ENCODE measurements at regions not wholly inside any gene's neighbourhood (a gene's known extent, or its start where the extent isn't known, plus 50 kb on each side); places are given as distances from the start of the nearest gene placed in this dataset.
"Not testable (repeated sequence)": the region's sequence is repeated elsewhere in the genome, so short reads cannot be mapped to it uniquely, and the experiment has no call there.

DNA sequence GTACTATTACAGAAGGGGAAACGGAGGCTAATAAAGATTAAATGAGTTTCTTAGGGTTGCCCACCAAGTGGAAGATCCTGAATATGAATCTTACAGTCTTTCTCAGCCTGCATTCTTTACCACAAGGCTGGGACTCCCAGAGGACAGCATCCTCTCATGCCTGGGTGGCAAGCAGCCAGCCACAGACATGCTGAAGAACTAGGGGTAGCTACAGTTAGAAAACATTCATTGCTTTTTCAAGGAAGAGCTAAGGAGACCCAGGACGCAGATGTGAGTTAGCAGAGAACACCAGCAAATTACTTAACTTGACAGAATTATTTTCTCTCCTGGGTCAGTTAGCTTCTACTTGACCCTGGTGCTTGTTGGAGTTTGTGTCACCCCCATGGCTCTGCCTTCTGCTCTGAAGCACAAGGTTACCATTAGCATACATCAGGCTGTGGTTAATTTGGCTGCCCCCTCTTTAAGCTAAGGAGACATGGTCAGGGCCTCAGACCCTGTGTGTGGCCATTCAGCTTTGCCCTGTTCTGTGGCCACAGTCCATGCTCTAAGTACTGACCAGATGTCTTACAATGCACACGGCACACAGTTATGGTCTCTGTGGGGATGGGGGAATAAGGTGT lies 132.3 kb upstream of the TNP1 start:
- no peaks in the 10 kb centered on the region for H3K9me3 ChIP-seq (ENCODE audit: control insufficient read depth, low read length)
- H3K9ac ChIP-seq (ENCODE audit: low read length) = no peak overlapping the region
- H3K27me3 ChIP-seq (replicated peaks; ENCODE audit: control insufficient read depth, insufficient read depth, low read length) = peaks cover 9% of the 10 kb centered on the region
- H3K36me3 ChIP-seq (ENCODE audit: control insufficient read depth, insufficient read depth, low read length, severe bottlenecking) = no peaks in the 10 kb centered on the region
- H3K4me3 ChIP-seq (ENCODE audit: low read length) = no peak overlapping the region
- peaks cover 30% of the 10 kb centered on the region for H3K4me1 ChIP-seq (ENCODE audit: control insufficient read depth, insufficient read depth, low read length)
- peak; percentile 24 for DNase-seq (ENCODE audit: low read depth)

DNA sequence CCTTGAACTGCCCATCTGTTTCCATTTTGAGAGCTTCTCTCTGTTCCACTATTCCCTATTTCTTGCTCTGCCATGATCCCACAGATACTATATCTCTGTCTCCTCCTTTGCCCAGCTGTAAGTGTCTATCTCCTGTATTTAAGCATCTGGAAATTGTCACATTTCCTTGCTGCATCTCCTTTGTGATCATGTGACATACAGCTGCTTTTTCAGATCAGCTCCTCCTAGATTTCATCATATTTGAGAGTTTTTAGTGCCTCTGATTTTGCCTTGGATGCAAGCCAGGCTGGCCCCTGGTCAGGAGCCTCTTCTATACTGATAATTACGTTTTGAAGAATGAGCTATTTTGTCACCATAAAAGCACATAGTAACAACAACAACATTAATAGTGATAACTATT lies 131.7 kb upstream of the TNP1 start:
- no peak overlapping the region for H3K4me3 ChIP-seq (ENCODE audit: low read length)
- no peaks in the 10 kb centered on the region for H3K36me3 ChIP-seq (ENCODE audit: control insufficient read depth, insufficient read depth, low read length, severe bottlenecking)
- peaks cover 9% of the 10 kb centered on the region for H3K27me3 ChIP-seq (replicated peaks; ENCODE audit: control insufficient read depth, insufficient read depth, low read length)
- H3K9me3 ChIP-seq (ENCODE audit: control insufficient read depth, low read length) = no peaks in the 10 kb centered on the region
- H3K9ac ChIP-seq (ENCODE audit: low read length) = no peak overlapping the region
- H3K4me1 ChIP-seq (ENCODE audit: control insufficient read depth, insufficient read depth, low read length) = peaks cover 36% of the 10 kb centered on the region
- DNase-seq (ENCODE audit: low read depth) = peak; percentile 72

DNA sequence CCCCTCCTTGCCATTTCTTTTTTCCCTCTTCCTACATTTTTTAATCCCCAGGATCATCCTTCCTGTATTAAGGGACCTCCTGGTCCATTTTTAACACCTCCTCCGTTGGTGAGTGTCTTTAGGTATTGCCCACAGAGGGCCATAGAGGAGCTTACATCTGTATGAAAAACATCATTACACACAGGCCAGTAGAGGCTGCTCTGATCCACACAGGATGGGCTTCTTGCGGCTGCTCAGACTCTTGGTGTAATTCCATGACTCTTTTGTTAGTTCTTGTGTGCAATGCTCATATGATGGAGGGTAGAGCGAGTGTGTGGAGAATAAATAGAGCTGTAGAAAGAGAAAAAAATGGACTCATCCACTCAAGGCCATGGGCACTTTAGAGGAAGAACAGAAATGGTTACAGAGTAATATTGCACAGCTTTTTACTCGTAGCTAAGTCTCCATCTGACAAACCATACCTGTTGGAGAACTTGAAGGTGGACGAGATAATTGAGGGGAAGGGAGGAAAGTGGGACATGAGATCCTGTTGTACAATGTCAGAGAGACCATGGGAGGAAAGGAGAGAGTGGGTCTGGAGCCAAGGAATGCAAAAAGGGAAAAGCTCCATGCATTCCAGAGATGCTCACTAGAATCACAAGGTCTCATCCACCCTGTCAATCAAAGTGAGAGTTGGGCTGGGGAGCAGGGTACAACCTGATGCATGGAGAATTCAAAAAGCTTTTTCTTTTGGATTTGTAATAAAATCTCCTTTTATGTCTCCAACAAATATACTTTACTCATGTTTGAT lies 129.7 kb upstream of the TNP1 start:
- H3K4me1 ChIP-seq (ENCODE audit: control insufficient read depth, insufficient read depth, low read length) = peaks cover 50% of the 10 kb centered on the region
- no peak overlapping the region for H3K4me3 ChIP-seq (ENCODE audit: low read length)
- no peaks in the 10 kb centered on the region for H3K9me3 ChIP-seq (ENCODE audit: control insufficient read depth, low read length)
- no peak for DNase-seq (ENCODE audit: low read depth)
- peaks cover 6% of the 10 kb centered on the region for H3K27me3 ChIP-seq (replicated peaks; ENCODE audit: control insufficient read depth, insufficient read depth, low read length)
- H3K9ac ChIP-seq (ENCODE audit: low read length) = no peak overlapping the region
- H3K36me3 ChIP-seq (ENCODE audit: control insufficient read depth, insufficient read depth, low read length, severe bottlenecking) = no peaks in the 10 kb centered on the region

DNA sequence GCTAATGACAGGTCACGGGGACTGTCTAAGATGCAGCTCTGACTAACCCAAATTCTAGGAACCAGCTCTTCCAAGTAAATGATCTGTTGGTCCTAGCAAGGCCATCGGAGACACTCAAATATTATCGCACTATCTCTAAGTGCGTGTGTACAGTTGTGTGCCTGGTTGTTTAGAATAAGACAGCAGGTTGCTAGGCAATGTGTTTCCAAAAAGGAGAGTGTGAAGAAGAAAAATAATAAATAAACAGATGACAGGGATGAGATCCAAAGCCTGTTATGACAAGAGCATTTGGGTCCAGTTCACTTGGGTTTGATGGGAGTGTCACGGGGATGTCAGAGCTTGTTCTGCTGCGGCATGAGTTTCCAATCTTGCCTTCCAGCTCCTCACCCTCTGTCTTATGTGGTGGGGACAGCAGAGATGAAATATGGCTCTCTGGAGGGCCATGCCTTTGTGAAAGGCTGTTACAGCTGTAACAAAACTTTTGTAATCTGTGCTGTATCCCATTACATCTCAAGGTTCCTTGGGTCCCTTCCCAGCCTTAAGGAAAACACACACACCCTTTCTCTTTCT lies 127.5 kb upstream of the TNP1 start:
- no peak overlapping the region for H3K4me3 ChIP-seq (ENCODE audit: low read length)

DNA sequence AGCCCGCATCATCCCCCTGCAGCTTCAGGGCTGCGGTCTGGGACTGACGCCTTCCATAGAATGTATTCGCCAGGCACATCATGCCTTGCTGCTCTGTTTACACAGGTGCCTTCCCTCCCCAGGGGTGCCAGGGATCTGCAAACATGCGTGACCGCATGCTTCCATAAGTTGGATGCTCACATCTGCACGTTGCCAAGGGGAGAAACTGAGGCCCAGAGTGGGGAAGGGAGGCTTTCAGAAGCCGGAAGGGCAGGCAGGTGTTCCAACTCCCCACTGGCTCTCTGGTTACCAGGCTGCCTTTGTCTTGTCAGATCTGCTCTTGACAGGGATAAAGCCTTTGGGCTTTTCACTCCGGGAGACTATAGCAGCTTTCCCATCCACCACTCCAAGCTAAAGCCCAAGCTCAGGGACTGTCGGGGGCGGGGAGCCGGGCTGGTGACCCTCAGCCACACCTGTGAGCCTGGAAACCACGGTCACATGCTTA lies 125.8 kb upstream of the TNP1 start:
- H3K9ac ChIP-seq (ENCODE audit: low read length) = no peak overlapping the region
- H3K4me1 ChIP-seq (ENCODE audit: control insufficient read depth, insufficient read depth, low read length) = peaks cover 36% of the 10 kb centered on the region
- H3K36me3 ChIP-seq (ENCODE audit: control insufficient read depth, insufficient read depth, low read length, severe bottlenecking) = no peaks in the 10 kb centered on the region
- H3K9me3 ChIP-seq (ENCODE audit: control insufficient read depth, low read length) = no peaks in the 10 kb centered on the region
- no peak for DNase-seq (ENCODE audit: low read depth)
- H3K27me3 ChIP-seq (replicated peaks; ENCODE audit: control insufficient read depth, insufficient read depth, low read length) = peaks cover 3% of the 10 kb centered on the region
- H3K4me3 ChIP-seq (ENCODE audit: low read length) = no peak overlapping the region

More for the DNA sequence above, 127.5 kb upstream of the TNP1 start:
- Histone ChIP-seq H3K4me1 (ENCODE audit: control insufficient read depth, insufficient read depth, low read length) (peaks cover 50% of the 10 kb centered on the region), H3K9ac (ENCODE audit: low read length) (no peak overlapping the region), H3K9me3 (ENCODE audit: control insufficient read depth, low read length) (no peaks in the 10 kb centered on the region), H3K36me3 (ENCODE audit: control insufficient read depth, insufficient read depth, low read length, severe bottlenecking) (no peaks in the 10 kb centered on the region), H3K27me3 (replicated peaks; ENCODE audit: control insufficient read depth, insufficient read depth, low read length) (peaks cover 4% of the 10 kb centered on the region)
- DNase-seq (ENCODE audit: low read depth) = peak; percentile 7

DNA sequence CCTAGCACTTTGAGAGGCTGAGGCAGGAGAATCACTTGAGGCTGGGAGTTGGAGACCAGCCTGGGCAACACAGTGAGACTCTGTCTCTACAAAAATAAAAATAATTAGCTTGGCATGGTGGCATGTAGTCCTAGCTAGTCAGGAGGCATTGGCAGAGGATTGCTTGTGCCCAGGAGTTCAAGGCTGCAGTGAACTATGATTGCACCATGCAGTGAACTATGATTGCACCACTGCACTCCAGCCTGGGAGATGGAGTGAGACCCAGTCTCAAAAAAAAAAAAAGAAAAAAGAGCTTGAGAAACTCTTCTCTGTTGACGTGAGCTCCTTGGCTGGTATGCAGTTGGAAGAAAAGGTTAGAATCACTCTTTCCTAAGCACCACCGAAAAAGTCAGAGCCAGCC lies 125.1 kb upstream of the TNP1 start:
- Histone ChIP-seq H3K4me1 (ENCODE audit: control insufficient read depth, insufficient read depth, low read length) (peaks cover 36% of the 10 kb centered on the region), H3K27me3 (replicated peaks; ENCODE audit: control insufficient read depth, insufficient read depth, low read length) (no peaks in the 10 kb centered on the region), H3K9ac (ENCODE audit: low read length) (no peak overlapping the region), H3K4me3 (ENCODE audit: low read length) (no peak overlapping the region), H3K36me3 (ENCODE audit: control insufficient read depth, insufficient read depth, low read length, severe bottlenecking) (no peaks in the 10 kb centered on the region), H3K9me3 (ENCODE audit: control insufficient read depth, low read length) (no peaks in the 10 kb centered on the region)
- DNase-seq (ENCODE audit: low read depth) = no peak

DNA sequence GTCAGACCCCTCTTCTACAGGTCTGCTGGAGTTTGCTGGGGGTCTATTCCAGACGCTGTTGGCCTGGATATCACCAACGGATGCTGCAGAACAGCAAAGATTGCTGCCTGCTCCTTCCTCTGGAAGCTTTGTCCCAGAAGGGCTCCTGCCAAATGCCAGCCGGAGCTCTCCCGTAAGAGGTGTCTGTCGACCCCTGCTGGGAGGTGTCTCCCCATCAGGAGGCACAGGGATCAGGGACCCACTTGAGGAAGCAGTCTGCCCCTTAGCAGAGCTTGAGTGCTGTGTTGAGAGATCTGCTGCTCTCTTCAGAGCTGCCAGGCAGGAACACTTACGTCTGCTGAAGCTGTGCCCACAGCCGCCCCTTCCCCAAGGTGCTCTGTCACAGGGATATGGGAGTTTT lies 122.1 kb upstream of the TNP1 start:
- H3K27me3 ChIP-seq (replicated peaks; ENCODE audit: control insufficient read depth, insufficient read depth, low read length); DNase-seq (ENCODE audit: low read depth); H3K36me3 ChIP-seq (ENCODE audit: control insufficient read depth, insufficient read depth, low read length, severe bottlenecking); H3K9me3 ChIP-seq (ENCODE audit: control insufficient read depth, low read length); H3K9ac ChIP-seq (ENCODE audit: low read length); H3K4me3 ChIP-seq (ENCODE audit: low read length): not testable (repeated sequence)
- H3K4me1 ChIP-seq (ENCODE audit: control insufficient read depth, insufficient read depth, low read length) = peaks cover 22% of the 10 kb centered on the region

DNA sequence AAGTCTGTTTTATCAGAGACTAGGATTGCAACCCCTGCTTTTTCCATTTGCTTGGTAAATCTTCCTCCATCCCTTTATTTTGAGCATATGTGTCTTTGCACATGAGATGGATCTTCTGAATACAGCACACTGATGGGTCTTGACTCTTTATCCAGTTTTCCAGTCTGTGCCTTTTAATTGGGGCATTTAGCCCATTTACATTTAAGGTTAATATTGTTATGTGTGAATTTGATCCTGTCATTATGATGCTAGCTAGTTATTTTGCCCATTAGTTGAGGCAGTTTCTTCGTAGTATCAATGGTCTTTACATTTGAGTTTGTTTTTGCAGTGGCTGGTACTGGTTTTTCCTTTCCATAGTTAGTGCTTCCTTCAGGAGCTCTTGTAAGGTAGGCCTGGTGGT lies 120.6 kb upstream of the TNP1 start:
- not testable (repeated sequence) for H3K4me1 ChIP-seq (ENCODE audit: control insufficient read depth, insufficient read depth, low read length); DNase-seq (ENCODE audit: low read depth); H3K9me3 ChIP-seq (ENCODE audit: control insufficient read depth, low read length); H3K27me3 ChIP-seq (replicated peaks; ENCODE audit: control insufficient read depth, insufficient read depth, low read length); H3K36me3 ChIP-seq (ENCODE audit: control insufficient read depth, insufficient read depth, low read length, severe bottlenecking); H3K4me3 ChIP-seq (ENCODE audit: low read length); H3K9ac ChIP-seq (ENCODE audit: low read length)

DNA sequence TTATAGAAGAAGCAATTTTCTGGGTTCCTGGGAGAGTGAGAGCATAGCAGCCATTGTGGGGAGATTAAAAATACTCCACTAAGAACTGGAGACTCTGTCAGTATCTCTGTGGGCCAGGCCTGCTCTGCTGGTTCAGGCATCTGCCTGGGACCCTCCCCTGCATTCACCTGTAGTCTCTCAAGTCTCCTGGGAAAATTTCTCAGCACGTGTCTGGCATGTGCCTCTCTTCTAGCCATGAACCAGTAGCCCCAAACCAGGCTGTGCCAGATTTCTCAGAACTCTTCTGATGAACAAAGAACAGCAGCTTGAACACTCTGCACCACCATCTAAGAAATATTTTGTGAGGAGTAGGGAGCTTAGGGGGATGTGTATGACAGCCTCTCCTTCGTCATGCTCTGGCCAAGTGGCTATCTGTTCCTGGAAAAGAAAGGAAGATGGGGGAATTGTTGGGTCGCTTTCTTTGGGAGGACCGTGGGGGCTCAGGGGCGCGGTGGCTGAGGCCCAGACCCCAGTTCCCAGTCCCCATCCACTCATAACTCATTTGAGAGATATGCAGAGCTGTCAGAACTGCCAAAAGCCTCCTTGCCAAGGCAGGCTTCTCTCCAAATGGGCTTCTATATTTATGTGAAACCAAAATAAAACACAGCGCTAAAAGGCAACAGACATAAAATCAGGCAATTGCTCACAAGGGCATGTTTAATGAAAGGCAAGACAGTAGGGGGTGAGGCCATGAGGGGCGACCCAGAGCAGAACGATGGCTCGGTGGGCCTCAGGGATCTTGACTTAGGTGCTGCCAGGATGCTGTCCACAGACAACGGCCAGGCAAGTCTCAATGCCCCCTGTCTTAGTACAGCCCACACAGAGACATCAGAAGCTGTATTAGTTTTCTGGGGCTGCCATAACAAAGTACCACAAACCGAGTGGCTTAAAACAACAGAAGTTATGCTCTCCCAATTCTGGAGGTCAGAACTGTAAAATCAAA lies 114.7 kb upstream of the TNP1 start:
- peak overlapping the region; percentile 62 for H3K9ac ChIP-seq (ENCODE audit: low read length)
- peaks cover 1% of the 10 kb centered on the region for H3K27me3 ChIP-seq (replicated peaks; ENCODE audit: control insufficient read depth, insufficient read depth, low read length)
- peak overlapping the region; percentile 48 for H3K4me3 ChIP-seq (ENCODE audit: low read length)
- no peaks in the 10 kb centered on the region for H3K36me3 ChIP-seq (ENCODE audit: control insufficient read depth, insufficient read depth, low read length, severe bottlenecking)
- H3K4me1 ChIP-seq (ENCODE audit: control insufficient read depth, insufficient read depth, low read length) = peaks cover 45% of the 10 kb centered on the region
- no peaks in the 10 kb centered on the region for H3K9me3 ChIP-seq (ENCODE audit: control insufficient read depth, low read length)
- no peak for DNase-seq (ENCODE audit: low read depth)

DNA sequence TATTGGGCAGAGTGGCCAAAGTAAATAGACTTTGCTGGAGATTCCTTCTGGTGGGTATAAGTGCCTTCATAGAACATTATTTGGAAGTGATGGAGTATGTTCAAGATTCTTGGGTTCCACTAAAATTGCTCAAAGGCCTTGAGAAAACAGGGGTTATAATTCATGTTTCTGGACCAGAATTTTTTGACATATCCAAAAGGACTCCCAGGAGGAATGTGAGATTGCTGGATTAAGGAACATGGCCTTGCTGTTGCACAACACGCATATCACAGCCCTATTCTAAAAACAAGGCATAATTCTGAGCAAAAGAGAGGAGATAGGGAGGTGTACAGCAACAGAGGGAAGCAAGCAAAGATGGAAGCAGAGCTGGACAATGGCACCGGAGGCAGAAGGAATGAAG lies 111.7 kb upstream of the TNP1 start:
- no peak overlapping the region for H3K9ac ChIP-seq (ENCODE audit: low read length)
- no peaks in the 10 kb centered on the region for H3K36me3 ChIP-seq (ENCODE audit: control insufficient read depth, insufficient read depth, low read length, severe bottlenecking)
- peaks cover 45% of the 10 kb centered on the region for H3K4me1 ChIP-seq (ENCODE audit: control insufficient read depth, insufficient read depth, low read length)
- peaks cover 9% of the 10 kb centered on the region for H3K27me3 ChIP-seq (replicated peaks; ENCODE audit: control insufficient read depth, insufficient read depth, low read length)
- H3K4me3 ChIP-seq (ENCODE audit: low read length) = peak overlapping the region; percentile 6
- H3K9me3 ChIP-seq (ENCODE audit: control insufficient read depth, low read length) = no peaks in the 10 kb centered on the region
- DNase-seq (ENCODE audit: low read depth) = peak; percentile 34

Data from adipocyte (in vitro differentiated cells).